H1 (cell line): ENCODE measurements at regions not wholly inside any gene's neighbourhood (a gene's known extent, or its start where the extent isn't known, plus 50 kb on each side); places are given as distances from the start of the nearest gene placed in this dataset.

ENCODE experiments used
- JUN ChIP-seq: IDR thresholded peaks from 2 replicates; pipeline ENCODE4 v1.6.1; 2011; ENCODE audit warnings: low read depth, mild to moderate bottlenecking, improper control_type of control experiment, low read length
- NANOG ChIP-seq: IDR thresholded peaks from 2 replicates; pipeline ENCODE4 v1.6.1; 2011; ENCODE audit warnings: low read length, low read depth, mild to moderate bottlenecking, inconsistent platforms; ENCODE audit not compliant: insufficient read depth, poor library complexity, severe bottlenecking
- POU5F1 ChIP-seq: IDR thresholded peaks from 2 replicates; pipeline ENCODE4 v1.6.1; 2011; ENCODE audit warnings: low read depth, mild to moderate bottlenecking, low read length, moderate library complexity
- RAD21 ChIP-seq, 2 experiments: IDR thresholded peaks in 1 of 2; conservative IDR thresholded peaks in 1 of 2; 2 replicates each; pipeline ENCODE4 v1.6.1; 2011; ENCODE audit warnings: low read depth in 2 of 2, low read length in 2 of 2, improper control_type of control experiment in 1 of 2, inconsistent platforms in 1 of 2, mild to moderate bottlenecking in 1 of 2, moderate library complexity in 1 of 2
- YY1 ChIP-seq: IDR thresholded peaks from 2 replicates; pipeline ENCODE4 v1.6.1; 2011; ENCODE audit warnings: low read depth, mild to moderate bottlenecking, low read length
- TF ChIP-seq, protein P1 (sequence below), 3 experiments: IDR thresholded peaks; 1 replicate in 2 of 3; 2 replicates in 1 of 3; pipeline versions ENCODE4 v1.5.1 to v1.6.1; 2011; ENCODE audit warnings: low read length in 3 of 3, mild to moderate bottlenecking in 3 of 3, inconsistent platforms in 2 of 3, low read depth in 1 of 3, moderate library complexity in 1 of 3; ENCODE audit not compliant: insufficient read depth in 1 of 3; ENCODE audit errors: control extremely low read depth in 1 of 3

DNA sequence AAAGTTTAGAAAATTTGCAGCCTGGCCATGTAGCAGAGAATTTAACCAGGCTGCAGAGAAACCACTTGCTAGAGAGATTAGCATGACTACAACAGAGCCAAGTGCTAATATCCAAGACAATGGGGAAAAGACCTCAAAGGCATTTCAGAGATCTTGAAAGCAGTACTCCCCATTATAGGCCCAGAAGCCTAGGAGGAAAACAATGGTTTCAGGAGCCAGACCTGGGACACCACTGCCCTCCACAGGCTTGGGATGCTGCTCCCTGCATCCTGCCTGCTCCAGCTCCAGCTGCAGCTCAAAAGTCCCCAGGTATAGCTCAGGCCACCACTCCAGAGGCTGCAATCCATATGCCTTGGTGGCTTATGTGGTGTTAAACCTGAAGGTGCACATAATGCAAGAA lies 101.5 kb upstream of the TMEM72 start (continued):
- TF ChIP-seq, protein P1, sequence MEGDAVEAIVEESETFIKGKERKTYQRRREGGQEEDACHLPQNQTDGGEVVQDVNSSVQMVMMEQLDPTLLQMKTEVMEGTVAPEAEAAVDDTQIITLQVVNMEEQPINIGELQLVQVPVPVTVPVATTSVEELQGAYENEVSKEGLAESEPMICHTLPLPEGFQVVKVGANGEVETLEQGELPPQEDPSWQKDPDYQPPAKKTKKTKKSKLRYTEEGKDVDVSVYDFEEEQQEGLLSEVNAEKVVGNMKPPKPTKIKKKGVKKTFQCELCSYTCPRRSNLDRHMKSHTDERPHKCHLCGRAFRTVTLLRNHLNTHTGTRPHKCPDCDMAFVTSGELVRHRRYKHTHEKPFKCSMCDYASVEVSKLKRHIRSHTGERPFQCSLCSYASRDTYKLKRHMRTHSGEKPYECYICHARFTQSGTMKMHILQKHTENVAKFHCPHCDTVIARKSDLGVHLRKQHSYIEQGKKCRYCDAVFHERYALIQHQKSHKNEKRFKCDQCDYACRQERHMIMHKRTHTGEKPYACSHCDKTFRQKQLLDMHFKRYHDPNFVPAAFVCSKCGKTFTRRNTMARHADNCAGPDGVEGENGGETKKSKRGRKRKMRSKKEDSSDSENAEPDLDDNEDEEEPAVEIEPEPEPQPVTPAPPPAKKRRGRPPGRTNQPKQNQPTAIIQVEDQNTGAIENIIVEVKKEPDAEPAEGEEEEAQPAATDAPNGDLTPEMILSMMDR (IDR thresholded peaks at IDR 0.05; ENCODE audit: control extremely low read depth in 1 of 3, insufficient read depth in 1 of 3, low read depth in 1 of 3, low read length in 3 of 3) = peak; percentile 53 to 72 (median 69)
- TF ChIP-seq YY1 = 0 out of 2 replicates have a peak, but pooled peaks have one; percentile 20
- TF ChIP-seq JUN = no peak
- TF ChIP-seq RAD21 (IDR thresholded peaks at IDR 0.05 in 1 of 2, conservative IDR thresholded peaks at IDR 0.05 in 1 of 2; ENCODE audit: low read depth in 2 of 2, low read length in 2 of 2) = peak; percentile 78 to 82
- peak; percentile 54 for TF ChIP-seq NANOG
- TF ChIP-seq POU5F1 = no peak
